HepG2 (cell line): ENCODE measurements at regions not wholly inside any gene's neighbourhood (a gene's known extent, or its start where the extent isn't known, plus 50 kb on each side); places are given as distances from the start of the nearest gene placed in this dataset.

Experiments used
- ATAC-seq: fragments of 200-7000 bp; cut with Tn5 transposase; 3 replicates; pipeline ENCODE4 v1.9.1; 2020; ENCODE audit warnings: mild to moderate bottlenecking, moderate library complexity
- BruUV-seq: library from RNA; stranded (reverse); fragments of 400-500 nt; replicated peaks from 2 replicates; lab custom pipeline; 2021; lab: Mats Ljungman, UMichigan
- CTCF ChIA-PET: fragments of 300-600 bp; formaldehyde crosslinking; extraction: SDS; loops from one replicate; lab custom pipeline; 2021; ENCODE audit warnings: low total read pairs, inconsistent platforms, low intra/inter-chr PET ratio; lab: Yijun Ruan, JAX
- POLR2A ChIA-PET: fragments of 350-600 bp; sonication (Branson Sonifier 250); formaldehyde crosslinking; loops from one replicate; lab custom pipeline; 2020; ENCODE audit warnings: antibody characterized with exemption, inconsistent platforms; lab: Yijun Ruan, JAX
- DNase-seq: peaks from one replicate; pipeline ENCODE4 v3.0.0-alpha.2; 2015; ENCODE audit warnings: low spot score
- FAIRE-seq: peaks from 3 replicates; lab custom pipeline; 2011; peaks lifted over from hg19 to GRCh38; lab: Jason Lieb, UNC
- H2AFZ ChIP-seq: one replicate; pipeline ENCODE4 v1.6.1; 2011; ENCODE audit warnings: low read length, inconsistent platforms
- H3K27ac ChIP-seq: fragments of 300-600 bp; 3 replicates; pipeline ENCODE4 v1.8.0; 2011; ENCODE audit warnings: mixed run types, mild to moderate bottlenecking, mixed read lengths, low read length, inconsistent platforms; ENCODE audit not compliant: insufficient read depth; ENCODE audit errors: extremely low read length
- H3K27me3 ChIP-seq, 2 experiments: fragments of 200-600 bp in 1 of 2; 2 replicates in 1 of 2; 3 replicates in 1 of 2; pipeline versions ENCODE4 v1.6.0 to v1.8.0; 2011; ENCODE audit warnings: low read length in 2 of 2, mild to moderate bottlenecking in 2 of 2, moderate library complexity in 2 of 2, inconsistent platforms in 1 of 2; ENCODE audit not compliant: insufficient read depth in 2 of 2, control insufficient read depth in 1 of 2
- H3K36me3 ChIP-seq, 2 experiments: fragments of 200-600 bp in 1 of 2; replicated peaks in 1 of 2; 2 replicates in 1 of 2; 3 replicates in 1 of 2; pipeline versions ENCODE4 v1.5.1 to v1.8.0; 2011; ENCODE audit warnings: low read length in 2 of 2, inconsistent platforms in 1 of 2; ENCODE audit not compliant: insufficient read depth in 2 of 2, control insufficient read depth in 1 of 2
- H3K4me1 ChIP-seq: 2 replicates; pipeline ENCODE4 v1.5.1; 2012; ENCODE audit warnings: low read length, inconsistent platforms; ENCODE audit not compliant: insufficient read depth
- H3K4me2 ChIP-seq: 2 replicates; pipeline ENCODE4 v1.6.0; 2011; ENCODE audit warnings: low read depth, low read length, inconsistent platforms
- H3K4me3 ChIP-seq, 3 experiments: fragments of 200-600 bp in 1 of 3; sonication (generic), shearing (Covaris generic) in 1 of 3; replicated peaks in 1 of 3; 2 replicates each; pipeline ENCODE4 v1.5.1; 2011 to 2016; ENCODE audit warnings: low read length in 3 of 3, inconsistent platforms in 2 of 3, low read depth in 2 of 3, mild to moderate bottlenecking in 2 of 3, control low read depth in 1 of 3, mixed read lengths in 1 of 3; ENCODE audit not compliant: insufficient read depth in 1 of 3
- H3K79me2 ChIP-seq: one replicate; pipeline ENCODE4 v1.6.1; 2011; ENCODE audit warnings: low read length, inconsistent platforms; ENCODE audit not compliant: insufficient read depth
- H3K9ac ChIP-seq: 2 replicates; pipeline ENCODE4 v1.6.0; 2011; ENCODE audit warnings: mild to moderate bottlenecking, low read depth, low read length, inconsistent platforms; ENCODE audit not compliant: insufficient read depth
- H3K9me3 ChIP-seq: 2 replicates; pipeline ENCODE4 v1.5.1; 2012; ENCODE audit warnings: mild to moderate bottlenecking, low read length
- H4K20me1 ChIP-seq: 2 replicates; pipeline ENCODE4 v1.6.0; 2011; ENCODE audit warnings: inconsistent platforms, mild to moderate bottlenecking, low read length, moderate library complexity; ENCODE audit not compliant: insufficient read depth
- FOXA3 ChIP-seq: IDR thresholded peaks from 2 replicates; pipeline ENCODE4 v1.6.1; 2016; ENCODE audit warnings: missing genetic modification reagents, missing compliant biosample characterization
- GPN1 ChIP-seq: sonication (generic); formaldehyde crosslinking; IDR thresholded peaks from 2 replicates; pipeline ENCODE4 v1.5.1; 2020; ENCODE audit warnings: missing genetic modification reagents, borderline replicate concordance
- MAFF ChIP-seq: IDR thresholded peaks from 2 replicates; pipeline ENCODE4 v1.6.1; 2011; ENCODE audit warnings: low read depth, low read length, improper control_type of control experiment
- MAFG ChIP-seq: sonication (generic); formaldehyde crosslinking; IDR thresholded peaks from 2 replicates; pipeline ENCODE4 v1.5.1; 2020; ENCODE audit warnings: mild to moderate bottlenecking, missing genetic modification reagents
- MAFK ChIP-seq, 2 experiments: IDR thresholded peaks in 1 of 2; conservative IDR thresholded peaks in 1 of 2; 2 replicates each; pipeline ENCODE4 v1.6.1; 2011; ENCODE audit warnings: improper control_type of control experiment in 2 of 2, low read length in 2 of 2
- SAP130 ChIP-seq: IDR thresholded peaks from 2 replicates; pipeline ENCODE4 v1.6.1; 2016; ENCODE audit warnings: low read depth
- SP2 ChIP-seq: sonication (generic); formaldehyde crosslinking; IDR thresholded peaks from 2 replicates; pipeline ENCODE4 v1.5.1; 2020; ENCODE audit warnings: mild to moderate bottlenecking, missing genetic modification reagents
- TBX3 ChIP-seq: fragments of 450-650 bp; IDR thresholded peaks from 2 replicates; pipeline ENCODE4 v1.6.1; 2017; ENCODE audit warnings: antibody characterized with exemption, mild to moderate bottlenecking, inconsistent platforms, borderline replicate concordance
- ZBTB37 ChIP-seq: sonication (generic); formaldehyde crosslinking; IDR thresholded peaks from 2 replicates; pipeline ENCODE4 v1.4.0; 2020; ENCODE audit warnings: mild to moderate bottlenecking, missing genetic modification reagents
- ZNF12 ChIP-seq: sonication (generic); formaldehyde crosslinking; IDR thresholded peaks from 2 replicates; pipeline ENCODE4 v1.5.0; 2020; ENCODE audit warnings: missing genetic modification reagents
- ZNF18 ChIP-seq: sonication (generic); formaldehyde crosslinking; IDR thresholded peaks from 2 replicates; pipeline ENCODE4 v1.8.0; 2022; ENCODE audit warnings: mild to moderate bottlenecking, missing genetic modification reagents; ENCODE audit not compliant: insufficient replicate concordance
- ZNF232 ChIP-seq: sonication (generic); formaldehyde crosslinking; IDR thresholded peaks from 2 replicates; pipeline ENCODE4 v1.4.0; 2020; ENCODE audit warnings: missing genetic modification reagents, borderline replicate concordance
- ZNF44 ChIP-seq: sonication (generic); formaldehyde crosslinking; IDR thresholded peaks from 2 replicates; pipeline ENCODE4 v1.5.1; 2020; ENCODE audit warnings: mild to moderate bottlenecking, missing genetic modification reagents
- ZNF577 ChIP-seq: sonication (generic); formaldehyde crosslinking; IDR thresholded peaks from 2 replicates; pipeline ENCODE4 v1.4.0; 2020; ENCODE audit warnings: mild to moderate bottlenecking, low read depth, missing genetic modification reagents, borderline replicate concordance
- ZNF709 ChIP-seq: sonication (generic); formaldehyde crosslinking; IDR thresholded peaks from 2 replicates; pipeline ENCODE4 v1.5.0; 2020; ENCODE audit warnings: mild to moderate bottlenecking, missing genetic modification reagents
- WGBS: methylation state at CpG from one replicate; pipeline ENCODE4 v1.1.6; 2017; ENCODE audit warnings: low lambda C conversion rate; 5-methylcytosine and 5-hydroxymethylcytosine counted together
- in situ Hi-C: cut with HindIII; loops from 2 replicates; pipeline ENCODE4 v1.10.0; 2017; ENCODE audit warnings: low pct_unique_long_range_greater_than_20kb; ENCODE audit not compliant: extremely low pct_ligation_motif_present
- intact Hi-C: fragments of 100-400 bp; cut with micrococcal nuclease; formaldehyde crosslinking; loops from one replicate; pipeline ENCODE4 v1.10.0; 2022; ENCODE audit not compliant: unreplicated experiment

- Histone ChIP-seq H3K79me2 (no peaks in the 10 kb centered on the region), H3K9ac (no peak overlapping the region), H3K4me1 (peaks cover 50% of the 10 kb centered on the region), H3K4me3 (no peak overlapping the region), H2AFZ (no peak overlapping the region), H3K4me2 (no peak overlapping the region), H3K27me3 (0 out of 5 replicates have a peak, but pooled peaks cover 0 to 3% of the 10 kb centered on the region in 2 experiments), H3K27ac (no peak overlapping the region), H3K36me3 (no peaks in the 10 kb centered on the region), H3K9me3 (no peaks in the 10 kb centered on the region), H4K20me1 (no peaks in the 10 kb centered on the region)
- FAIRE-seq = no peak
- CTCF ChIA-PET = no interaction called here
- in situ Hi-C loops (no loop called here), intact Hi-C loops (no loop called here)
- POLR2A ChIA-PET = no interaction called here
- peak; percentile 90 for TF ChIP-seq MAFF
- peak; percentile 47; the same call in 1 of the 2 replicates for TF ChIP-seq MAFG
- peak; percentile 94 for TF ChIP-seq MAFK (conservative IDR thresholded peaks at IDR 0.05 in 1 of 2, IDR thresholded peaks at IDR 0.05 in 1 of 2; ENCODE audit: low read length in 2 of 2)
- TF ChIP-seq ZNF12 = no peak
- TF ChIP-seq TBX3 = no peak
- TF ChIP-seq ZNF232 (CRISPR knock-in tag) = no peak
- no peak for TF ChIP-seq FOXA3
- TF ChIP-seq ZNF577 (CRISPR knock-in tag) = no peak
- TF ChIP-seq ZNF709 = no peak
- no peak for TF ChIP-seq SAP130 (CRISPR knock-in tag)
- ATAC-seq = no peak
- DNase-seq = no peak
- WGBS = 56% methylated on average over 3 of the region's 3 CpGs
- BruUV-seq = no TSS peak
Measured at GRCh38 chr15:66642514-66642913, 59.5 kb upstream of the SMAD6 start.

GRCh38 chr15:66643033-66643432, 59.0 kb upstream of the SMAD6 start:
- BruUV-seq = no TSS peak
- 81% methylated on average over 2 of the region's 2 CpGs for WGBS
- FAIRE-seq (no peak), ATAC-seq (no peak), DNase-seq (no peak)
- 0 out of 5 replicates have a peak, but pooled peaks cover 0 to 3% of the 10 kb centered on the region in 2 experiments for H3K27me3 ChIP-seq
- intact Hi-C loops (no loop called here), in situ Hi-C loops (no loop called here)
- no peak overlapping the region for H3K4me3 ChIP-seq
- no peak overlapping the region for H2AFZ ChIP-seq
- H3K9me3 ChIP-seq = no peaks in the 10 kb centered on the region
- H3K79me2 ChIP-seq = no peaks in the 10 kb centered on the region
- H3K36me3 ChIP-seq = no peaks in the 10 kb centered on the region
- ChIA-PET CTCF (no interaction called here), POLR2A (no interaction called here)
- no peak overlapping the region for H3K4me2 ChIP-seq
- no peak overlapping the region for H3K9ac ChIP-seq
- TF ChIP-seq ZNF44 (CRISPR knock-in tag) = no peak
- TF ChIP-seq SP2 (CRISPR knock-in tag) = no peak
- TF ChIP-seq ZBTB37 (CRISPR knock-in tag) = no peak
- TF ChIP-seq GPN1 = no peak
- TF ChIP-seq ZNF18 (CRISPR knock-in tag) = no peak
- H4K20me1 ChIP-seq = no peaks in the 10 kb centered on the region
- peaks cover 50% of the 10 kb centered on the region for H3K4me1 ChIP-seq
- H3K27ac ChIP-seq = no peak overlapping the region
